MM.1S (cell line): ENCODE measurements at regions not wholly inside any gene's neighbourhood (a gene's known extent, or its start where the extent isn't known, plus 50 kb on each side); places are given as distances from the start of the nearest gene placed in this dataset.

Source experiments
- DNase-seq: peaks from one replicate; pipeline ENCODE4 v3.0.0-alpha.2; 2015
- H2AFZ ChIP-seq: fragments of 300-600 bp; sonication (generic); 2 replicates; pipeline ENCODE4 v1.6.0; 2016; ENCODE audit warnings: antibody characterized with exemption, low read length
- H3F3A ChIP-seq: fragments of 300-600 bp; sonication (generic); 2 replicates; pipeline ENCODE4 v1.6.1; 2016; ENCODE audit warnings: mild to moderate bottlenecking, antibody characterized with exemption, low read length, moderate library complexity, mixed read lengths; ENCODE audit not compliant: insufficient read depth
- H3K27ac ChIP-seq: fragments of 300-600 bp; sonication (generic); 2 replicates; pipeline ENCODE4 v1.5.1; 2016; ENCODE audit warnings: mild to moderate bottlenecking, low read length
- H3K27me3 ChIP-seq: fragments of 300-600 bp; sonication (generic); replicated peaks from 2 replicates; pipeline ENCODE4 v1.6.0; 2016; ENCODE audit warnings: low read length; ENCODE audit not compliant: insufficient read depth
- H3K36me3 ChIP-seq: fragments of 300-600 bp; sonication (generic); replicated peaks from 2 replicates; pipeline ENCODE4 v1.6.1; 2016; ENCODE audit warnings: mild to moderate bottlenecking, low read length, mixed read lengths; ENCODE audit not compliant: insufficient read depth
- H3K4me1 ChIP-seq: fragments of 300-600 bp; sonication (generic); 2 replicates; pipeline ENCODE4 v1.6.1; 2016; ENCODE audit warnings: low read length, mixed read lengths
- H3K4me2 ChIP-seq: fragments of 300-600 bp; sonication (generic); 2 replicates; pipeline ENCODE4 v1.6.0; 2016; ENCODE audit warnings: low read depth, low read length
- H3K4me3 ChIP-seq: fragments of 300-600 bp; sonication (generic); 2 replicates; pipeline ENCODE4 v1.5.1; 2016; ENCODE audit warnings: low read length, mixed read lengths
- H3K79me2 ChIP-seq: fragments of 300-600 bp; sonication (generic); 2 replicates; pipeline ENCODE4 v1.6.1; 2016; ENCODE audit warnings: mixed run types, low read length, mixed read lengths
- H3K9ac ChIP-seq: fragments of 300-600 bp; sonication (generic); 2 replicates; pipeline ENCODE4 v1.6.1; 2016; ENCODE audit warnings: low read length, mixed read lengths
- H3K9me2 ChIP-seq: fragments of 300-600 bp; sonication (generic); replicated peaks from 2 replicates; pipeline ENCODE4 v1.6.1; 2016; ENCODE audit warnings: mild to moderate bottlenecking, low read length, mixed read lengths; ENCODE audit not compliant: insufficient read depth
- H3K9me3 ChIP-seq: fragments of 300-600 bp; sonication (generic); replicated peaks from 2 replicates; pipeline ENCODE4 v1.6.1; 2016; ENCODE audit warnings: mild to moderate bottlenecking, low read length, mixed read lengths; ENCODE audit not compliant: insufficient read depth
- H4K20me1 ChIP-seq: fragments of 300-600 bp; sonication (generic); 2 replicates; pipeline ENCODE4 v1.6.1; 2016; ENCODE audit warnings: mild to moderate bottlenecking, low read length, moderate library complexity, mixed read lengths; ENCODE audit not compliant: insufficient read depth
- CTCF ChIP-seq: fragments of 300-600 bp; sonication (generic); IDR thresholded peaks from 2 replicates; pipeline ENCODE4 v1.5.1; 2016; ENCODE audit warnings: antibody characterized with exemption, low read length, mixed read lengths
- EZH2 ChIP-seq: fragments of 300-600 bp; sonication (generic); optimal IDR thresholded peaks from 2 replicates; pipeline ENCODE3; 2017; ENCODE audit warnings: low read depth, mild to moderate bottlenecking, antibody characterized with exemption, low read length, mixed read lengths
- EZH2phosphoT487 ChIP-seq: fragments of 300-600 bp; sonication (generic); IDR thresholded peaks from 2 replicates; pipeline ENCODE4 v1.6.1; 2018; ENCODE audit warnings: antibody characterized with exemption, low read length

GRCh38 chr4:156248917-156249316, 295.3 kb upstream of the CTSO start:
- TF ChIP-seq CTCF (no peak), EZH2phosphoT487 (no peak), EZH2 (no peak)
- Histone ChIP-seq H3K9ac (no peak overlapping the region), H3K9me2 (no peaks in the 10 kb centered on the region), H3K4me1 (no peaks in the 10 kb centered on the region), H3K9me3 (no peaks in the 10 kb centered on the region), H3K79me2 (no peaks in the 10 kb centered on the region), H3K36me3 (no peaks in the 10 kb centered on the region), H3K4me3 (no peak overlapping the region), H3F3A (no peaks in the 10 kb centered on the region), H2AFZ (no peak overlapping the region), H3K27ac (no peak overlapping the region), H3K4me2 (no peak overlapping the region), H4K20me1 (no peaks in the 10 kb centered on the region), H3K27me3 (no peaks in the 10 kb centered on the region)
- no peak for DNase-seq

- Histone ChIP-seq H3K9me2 (no peaks in the 10 kb centered on the region), H3K9ac (no peak overlapping the region), H3K27ac (no peak overlapping the region), H3K4me2 (no peak overlapping the region), H3K4me1 (no peaks in the 10 kb centered on the region), H4K20me1 (no peaks in the 10 kb centered on the region), H3K36me3 (no peaks in the 10 kb centered on the region), H3K4me3 (no peak overlapping the region), H2AFZ (no peak overlapping the region), H3K79me2 (no peaks in the 10 kb centered on the region), H3K9me3 (no peaks in the 10 kb centered on the region), H3F3A (no peaks in the 10 kb centered on the region), H3K27me3 (no peaks in the 10 kb centered on the region)
- TF ChIP-seq EZH2 = no peak
- no peak for TF ChIP-seq CTCF
- no peak for TF ChIP-seq EZH2phosphoT487
- no peak for DNase-seq
Observed at GRCh38 chr4:156247470-156247869, 293.8 kb upstream of the CTSO start.

DNA sequence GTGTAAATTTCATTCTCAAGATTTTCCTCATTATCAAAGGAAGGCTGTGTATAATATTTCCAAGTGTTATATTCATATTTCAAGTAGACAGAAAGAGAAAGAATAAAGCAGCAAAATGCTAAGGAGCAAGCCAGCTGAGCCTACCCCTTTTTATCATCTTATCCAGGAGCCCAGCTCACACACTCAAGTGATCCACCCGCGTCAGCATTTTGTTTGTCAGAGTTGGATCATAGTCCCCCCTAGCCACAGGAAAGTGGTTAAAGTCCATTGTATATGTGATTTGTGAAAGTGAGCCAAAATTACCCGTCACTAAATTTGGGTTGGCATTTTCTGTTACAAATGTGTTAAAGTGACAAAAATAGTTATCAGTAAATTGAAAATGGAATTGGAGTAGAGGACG, 289.3 kb upstream of the CTSO start:
- no peaks in the 10 kb centered on the region for H3K9me2 ChIP-seq
- H3K9me3 ChIP-seq = no peaks in the 10 kb centered on the region
- no peak overlapping the region for H3K4me2 ChIP-seq
- no peaks in the 10 kb centered on the region for H4K20me1 ChIP-seq
- no peaks in the 10 kb centered on the region for H3F3A ChIP-seq
- no peaks in the 10 kb centered on the region for H3K27me3 ChIP-seq
- H3K36me3 ChIP-seq = no peaks in the 10 kb centered on the region
- TF ChIP-seq EZH2 (no peak), CTCF (no peak), EZH2phosphoT487 (no peak)
- no peaks in the 10 kb centered on the region for H3K79me2 ChIP-seq
- no peaks in the 10 kb centered on the region for H3K4me1 ChIP-seq
- no peak overlapping the region for H3K4me3 ChIP-seq
- no peak overlapping the region for H3K9ac ChIP-seq
- H2AFZ ChIP-seq = no peak overlapping the region
- DNase-seq = no peak
- H3K27ac ChIP-seq = no peak overlapping the region
